ENCODE measurements at regions not wholly inside any gene's neighbourhood (a gene's known extent, or its start where the extent isn't known, plus 50 kb on each side); places are given as distances from the start of the nearest gene placed in this dataset.

GRCh38 chr7:32679192-32679591 lies 183.9 kb downstream of the AVL9 start:
- no peak for TF ChIP-seq EZH2 (IDR thresholded peaks at IDR 0.05; ENCODE audit: borderline replicate concordance, low read length)
- TF ChIP-seq CTCF (IDR thresholded peaks at IDR 0.05; ENCODE audit: low read length) = no peak
